ENCODE measurements at regions not wholly inside any gene's neighbourhood (a gene's known extent, or its start where the extent isn't known, plus 50 kb on each side); places are given as distances from the start of the nearest gene placed in this dataset.
"Not testable (repeated sequence)": the region's sequence is repeated elsewhere in the genome, so short reads cannot be mapped to it uniquely, and the experiment has no call there.

- Histone ChIP-seq H3K27ac (ENCODE audit: low read depth in 1 of 2, low read length in 2 of 2) (no peak overlapping the region), H3K4me1 (ENCODE audit: control insufficient read depth in 1 of 2, insufficient read depth in 2 of 2, low read length in 2 of 2) (no peaks in the 10 kb centered on the region), H3K9me3 (ENCODE audit: control insufficient read depth, low read length) (no peaks in the 10 kb centered on the region), H3K4me3 (ENCODE audit: low read length in 2 of 2) (no peak overlapping the region), H3K27me3 (ENCODE audit: control insufficient read depth in 1 of 2, insufficient read depth in 2 of 2, low read length in 1 of 2) (peaks cover 0 to 2% of the 10 kb centered on the region in 2 donors), H3K36me3 (ENCODE audit: control insufficient read depth in 1 of 2, insufficient read depth in 2 of 2, low read length in 1 of 2) (no peaks in the 10 kb centered on the region)
- 94 to 95% methylated on average over 13 of the region's 13 CpGs for WGBS, 2 donors
- no peak for DNase-seq
- no peak for ATAC-seq (ENCODE audit: low FRiP score)
- intact Hi-C loops (cut with DNase I), result no loop called here
These were observed 111.4 kb upstream of the EXOC2 start for GRCh38 chr6:804317-804716.

GRCh38 chr6:803191-803977, 110.4 kb upstream of the EXOC2 start:
- intact Hi-C loops (cut with DNase I), result no loop called here
- H3K4me1 ChIP-seq (ENCODE audit: control insufficient read depth in 1 of 2, insufficient read depth in 2 of 2, low read length in 2 of 2), result no peaks in the 10 kb centered on the region
- no peak overlapping the region for H3K4me3 ChIP-seq (ENCODE audit: low read length in 2 of 2)
- ATAC-seq (ENCODE audit: low FRiP score) (no peak), DNase-seq (no peak)
- peaks cover 0 to 2% of the 10 kb centered on the region in 2 donors for H3K27me3 ChIP-seq (ENCODE audit: control insufficient read depth in 1 of 2, insufficient read depth in 2 of 2, low read length in 1 of 2)
- WGBS, 2 donors, result 81 to 87% methylated on average over 11 of the region's 11 CpGs
- H3K27ac ChIP-seq (ENCODE audit: low read depth in 1 of 2, low read length in 2 of 2), result no peak overlapping the region
- no peaks in the 10 kb centered on the region for H3K36me3 ChIP-seq (ENCODE audit: control insufficient read depth in 1 of 2, insufficient read depth in 2 of 2, low read length in 1 of 2)
- no peaks in the 10 kb centered on the region for H3K9me3 ChIP-seq (ENCODE audit: control insufficient read depth, low read length)

GRCh38 chr6:802701-803100, 109.8 kb upstream of the EXOC2 start:
- Histone ChIP-seq H3K4me3 (ENCODE audit: low read length in 2 of 2) (no peak overlapping the region), H3K36me3 (ENCODE audit: control insufficient read depth in 1 of 2, insufficient read depth in 2 of 2, low read length in 1 of 2) (no peaks in the 10 kb centered on the region), H3K27me3 (ENCODE audit: control insufficient read depth in 1 of 2, insufficient read depth in 2 of 2, low read length in 1 of 2) (peaks cover 0 to 2% of the 10 kb centered on the region in 2 donors), H3K9me3 (ENCODE audit: control insufficient read depth, low read length) (no peaks in the 10 kb centered on the region), H3K4me1 (ENCODE audit: control insufficient read depth in 1 of 2, insufficient read depth in 2 of 2, low read length in 2 of 2) (no peaks in the 10 kb centered on the region), H3K27ac (ENCODE audit: low read depth in 1 of 2, low read length in 2 of 2) (no peak overlapping the region)
- WGBS, 2 donors, result 54 to 56% methylated on average over 9 of the region's 9 CpGs
- no peak for ATAC-seq (ENCODE audit: low FRiP score)
- intact Hi-C loops (cut with DNase I), result no loop called here
- no peak for DNase-seq

GRCh38 chr6:802223-802622, 109.3 kb upstream of the EXOC2 start:
- H3K9me3 ChIP-seq (ENCODE audit: control insufficient read depth, low read length); H3K27me3 ChIP-seq (ENCODE audit: control insufficient read depth in 1 of 2, insufficient read depth in 2 of 2, low read length in 1 of 2); intact Hi-C loops (cut with DNase I); DNase-seq; ATAC-seq (ENCODE audit: low FRiP score); H3K4me3 ChIP-seq (ENCODE audit: low read length in 2 of 2); H3K36me3 ChIP-seq (ENCODE audit: control insufficient read depth in 1 of 2, insufficient read depth in 2 of 2, low read length in 1 of 2); H3K4me1 ChIP-seq (ENCODE audit: control insufficient read depth in 1 of 2, insufficient read depth in 2 of 2, low read length in 2 of 2); H3K27ac ChIP-seq (ENCODE audit: low read depth in 1 of 2, low read length in 2 of 2): not testable (repeated sequence)
- 72 to 74% methylated on average over 10 of the region's 10 CpGs for WGBS, 2 donors

GRCh38 chr6:799769-800168, 106.8 kb upstream of the EXOC2 start:
- H3K4me1 ChIP-seq (ENCODE audit: control insufficient read depth in 1 of 2, insufficient read depth in 2 of 2, low read length in 2 of 2), result no peaks in the 10 kb centered on the region
- H3K9me3 ChIP-seq (ENCODE audit: control insufficient read depth, low read length), result no peaks in the 10 kb centered on the region
- WGBS, 2 donors, result 62 to 66% methylated on average over 6 of the region's 6 CpGs
- H3K4me3 ChIP-seq (ENCODE audit: low read length in 2 of 2), result no peak overlapping the region
- no peak overlapping the region for H3K27ac ChIP-seq (ENCODE audit: low read depth in 1 of 2, low read length in 2 of 2)
- peaks cover 0 to 2% of the 10 kb centered on the region in 2 donors for H3K27me3 ChIP-seq (ENCODE audit: control insufficient read depth in 1 of 2, insufficient read depth in 2 of 2, low read length in 1 of 2)
- ATAC-seq (ENCODE audit: low FRiP score), result no peak
- DNase-seq, result no peak
- intact Hi-C loops (cut with DNase I), result loop anchor here (5.0 to 10.0 kb wide), 3 partner anchors 205 to 598 kb away; no protein-coding TSS in a partner anchor
- no peaks in the 10 kb centered on the region for H3K36me3 ChIP-seq (ENCODE audit: control insufficient read depth in 1 of 2, insufficient read depth in 2 of 2, low read length in 1 of 2)

- no peak for DNase-seq
- no peak for ATAC-seq (ENCODE audit: low FRiP score)
- intact Hi-C loops (cut with DNase I), result loop anchor here (5.0 to 10.0 kb wide), 3 partner anchors 203 to 600 kb away; no protein-coding TSS in a partner anchor
These were observed 104.6 kb upstream of the EXOC2 start for GRCh38 chr6:797479-798077.

GRCh38 chr6:795046-795685, 102.2 kb upstream of the EXOC2 start:
- Histone ChIP-seq H3K36me3 (ENCODE audit: control insufficient read depth in 1 of 2, insufficient read depth in 2 of 2, low read length in 1 of 2) (no peaks in the 10 kb centered on the region), H3K27ac (ENCODE audit: low read depth in 1 of 2, low read length in 2 of 2) (no peak overlapping the region), H3K4me1 (ENCODE audit: control insufficient read depth in 1 of 2, insufficient read depth in 2 of 2, low read length in 2 of 2) (no peaks in the 10 kb centered on the region), H3K27me3 (ENCODE audit: control insufficient read depth in 1 of 2, insufficient read depth in 2 of 2, low read length in 1 of 2) (peaks cover 0 to 2% of the 10 kb centered on the region in 2 donors), H3K9me3 (ENCODE audit: control insufficient read depth, low read length) (peaks cover 3% of the 10 kb centered on the region), H3K4me3 (ENCODE audit: low read length in 2 of 2) (no peak overlapping the region)
- 23 to 26% methylated on average over 11 of the region's 11 CpGs for WGBS, 2 donors
- intact Hi-C loops (cut with DNase I), result loop anchor here (5.0 to 10.0 kb wide), 3 partner anchors 200 to 602 kb away; no protein-coding TSS in a partner anchor
- DNase-seq, result no peak
- no peak for ATAC-seq (ENCODE audit: low FRiP score)

More at GRCh38 chr6:797479-798077, 104.6 kb upstream of the EXOC2 start:
- Histone ChIP-seq H3K4me1 (ENCODE audit: control insufficient read depth in 1 of 2, insufficient read depth in 2 of 2, low read length in 2 of 2) (no peaks in the 10 kb centered on the region), H3K4me3 (ENCODE audit: low read length in 2 of 2) (no peak overlapping the region), H3K27me3 (ENCODE audit: control insufficient read depth in 1 of 2, insufficient read depth in 2 of 2, low read length in 1 of 2) (peaks cover 0 to 2% of the 10 kb centered on the region in 2 donors), H3K36me3 (ENCODE audit: control insufficient read depth in 1 of 2, insufficient read depth in 2 of 2, low read length in 1 of 2) (no peaks in the 10 kb centered on the region), H3K27ac (ENCODE audit: low read depth in 1 of 2, low read length in 2 of 2) (no peak overlapping the region), H3K9me3 (ENCODE audit: control insufficient read depth, low read length) (no peaks in the 10 kb centered on the region)
- WGBS, 2 donors, result 7 to 9% methylated on average over 5 of the region's 5 CpGs

GRCh38 chr6:793261-793660, 100.3 kb upstream of the EXOC2 start:
- intact Hi-C loops (cut with DNase I), result loop anchor here in 1 of 2 donors (10.0 kb wide), 1 partner anchor 198 kb away; no protein-coding TSS in a partner anchor
- Histone ChIP-seq H3K4me1 (ENCODE audit: control insufficient read depth in 1 of 2, insufficient read depth in 2 of 2, low read length in 2 of 2) (no peaks in the 10 kb centered on the region), H3K4me3 (ENCODE audit: low read length in 2 of 2) (no peak overlapping the region), H3K27me3 (ENCODE audit: control insufficient read depth in 1 of 2, insufficient read depth in 2 of 2, low read length in 1 of 2) (peaks cover 0 to 2% of the 10 kb centered on the region in 2 donors), H3K36me3 (ENCODE audit: control insufficient read depth in 1 of 2, insufficient read depth in 2 of 2, low read length in 1 of 2) (no peaks in the 10 kb centered on the region), H3K9me3 (ENCODE audit: control insufficient read depth, low read length) (peaks cover 3% of the 10 kb centered on the region), H3K27ac (ENCODE audit: low read depth in 1 of 2, low read length in 2 of 2) (no peak overlapping the region)
- ATAC-seq (ENCODE audit: low FRiP score) (no peak), DNase-seq (no peak)
- WGBS, 2 donors, result 63 to 65% methylated on average over 13 of the region's 13 CpGs

Measured in aorta (tissue), 5 donors.